Esophagus squamous epithelium (tissue), 5 donors: ENCODE measurements at regions not wholly inside any gene's neighbourhood (a gene's known extent, or its start where the extent isn't known, plus 50 kb on each side); places are given as distances from the start of the nearest gene placed in this dataset.

Source experiments
- DNase-seq: peaks from one replicate; lab custom pipeline; 2025; lab: John Stamatoyannopoulos, UW
- H3K27ac ChIP-seq, 4 donors: fragments of 200-600 bp; sonication (generic); one replicate each; pipeline ENCODE4 v1.5.1; 2016 to 2019; ENCODE audit warnings: mild to moderate bottlenecking in 1 of 4
- H3K27me3 ChIP-seq, 4 donors: fragments of 200-600 bp; sonication (generic); 1 replicate in 3 of 4; 2 replicates in 1 of 4; pipeline versions ENCODE4 v1.5.1 to v1.6.0; 2017 to 2021; ENCODE audit warnings: antibody characterized with exemption in 1 of 4
- H3K36me3 ChIP-seq, 3 donors: fragments of 200-600 bp; sonication (generic); one replicate each; pipeline ENCODE4 v1.5.1; 2016 to 2019
- H3K4me1 ChIP-seq, 3 donors: fragments of 200-600 bp; sonication (generic); one replicate each; pipeline ENCODE4 v1.5.1; 2017 to 2019
- H3K4me3 ChIP-seq, 4 donors: fragments of 200-600 bp; sonication (generic); 1 replicate in 3 of 4; 2 replicates in 1 of 4; pipeline ENCODE4 v1.5.1; 2016 to 2019; ENCODE audit warnings: mild to moderate bottlenecking in 2 of 4, moderate library complexity in 1 of 4
- H3K9me3 ChIP-seq, 3 donors: fragments of 200-600 bp; sonication (generic); one replicate each; pipeline ENCODE4 v1.5.1; 2016 to 2019
- CTCF ChIP-seq, 6 experiments: fragments of 450-650 bp in 4 of 6; fragments of 200-600 bp in 2 of 6; sonication (generic) in 2 of 6; IDR thresholded peaks; one replicate each; pipeline ENCODE4 v1.5.1; 2016 to 2019; ENCODE audit warnings: antibody characterized with exemption in 6 of 6, mild to moderate bottlenecking in 4 of 6, moderate library complexity in 4 of 6
- POLR2A ChIP-seq, 4 donors: fragments of 450-650 bp; IDR thresholded peaks; one replicate each; pipeline ENCODE4 v1.6.1; 2017; ENCODE audit warnings: antibody characterized with exemption in 4 of 4, mild to moderate bottlenecking in 4 of 4, moderate library complexity in 3 of 4
- WGBS, 2 donors: methylation state at CpG; one replicate each; pipeline ENCODE4 v1.1.5; 2018; 5-methylcytosine and 5-hydroxymethylcytosine counted together
- intact Hi-C: fragments of 100-400 bp; cut with DNase I; formaldehyde crosslinking; loops from one replicate; pipeline ENCODE4 v1.15.0; 2022
- donor health status: DM: yes; HTN: yes; CAD: no.

DNA sequence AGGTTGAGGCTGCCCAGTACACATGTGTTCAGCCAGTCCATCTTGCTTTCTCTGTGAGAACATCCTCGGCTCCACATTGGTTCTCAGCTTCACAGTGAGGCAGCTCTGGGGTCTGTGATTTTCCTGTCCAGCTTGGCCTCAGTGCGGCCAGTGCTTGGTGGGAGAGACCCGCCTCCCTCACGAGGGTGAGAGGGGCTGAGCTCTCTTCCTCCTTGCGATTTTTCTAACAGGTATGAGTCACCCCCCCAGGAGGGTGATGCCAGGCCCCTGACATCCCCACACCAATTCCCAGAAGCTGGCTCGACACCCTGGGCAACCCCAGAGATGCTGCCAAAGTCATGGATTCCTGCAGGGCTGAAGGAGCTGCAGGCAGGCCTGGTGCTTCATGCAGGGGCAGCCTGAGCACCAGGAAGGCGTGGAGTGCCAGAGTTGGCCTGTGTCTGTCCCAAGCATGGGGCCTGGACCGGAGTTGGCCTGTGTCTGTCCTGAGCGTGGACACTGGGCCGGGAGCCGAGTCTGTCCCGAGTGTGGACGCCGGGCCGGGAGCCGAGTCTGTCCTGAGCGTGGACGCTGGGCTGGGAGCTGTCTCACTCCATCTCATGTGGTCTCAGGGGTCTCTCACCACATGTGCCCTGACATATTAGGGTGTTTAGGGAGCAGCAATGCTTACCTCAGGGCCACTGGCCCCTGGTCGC is 408.6 kb upstream of the IRX4 start:
- Histone ChIP-seq H3K36me3 (no peaks in the 10 kb centered on the region), H3K27me3 (peaks cover 0 to 3% (median 0%) of the 10 kb centered on the region in 4 donors), H3K27ac (no peak overlapping the region), H3K4me1 (no peaks in the 10 kb centered on the region), H3K4me3 (no peak overlapping the region), H3K9me3 (no peaks in the 10 kb centered on the region)
- intact Hi-C loops, result no loop called here
- DNase-seq, result no peak
- 95% methylated on average over 7 of the region's 19 CpGs; no CpG with 5 or more reads in 1 of the 2 donors for WGBS, 2 donors
- TF ChIP-seq CTCF (IDR thresholded peaks at IDR 0.05), result no peak
- no peak for TF ChIP-seq POLR2A (IDR thresholded peaks at IDR 0.05)

DNA sequence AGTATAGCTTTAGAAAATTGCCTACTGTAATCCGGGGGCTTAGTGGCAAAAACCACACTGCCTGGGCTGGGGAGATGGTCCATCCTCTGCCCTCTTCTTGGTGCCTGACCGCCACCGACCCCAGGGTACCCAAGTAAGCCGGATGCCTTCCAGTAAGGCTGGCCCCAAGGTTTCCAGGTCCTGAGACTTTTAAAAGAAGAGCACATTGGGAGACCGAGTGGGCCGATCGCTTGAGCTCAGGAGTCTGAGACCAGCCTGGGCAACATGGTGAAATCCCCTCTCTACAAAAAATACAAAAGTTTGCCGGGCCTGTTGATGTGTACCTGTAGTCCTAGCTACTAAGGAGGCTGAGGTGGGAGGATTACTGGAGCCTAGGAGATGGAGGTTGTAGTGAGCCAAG is 406.7 kb upstream of the IRX4 start:
- TF ChIP-seq CTCF (IDR thresholded peaks at IDR 0.05), result no peak
- no peak for TF ChIP-seq POLR2A (IDR thresholded peaks at IDR 0.05)
- Histone ChIP-seq H3K4me1 (no peaks in the 10 kb centered on the region), H3K27me3 (peaks cover 0 to 3% (median 0%) of the 10 kb centered on the region in 4 donors), H3K4me3 (no peak overlapping the region), H3K36me3 (no peaks in the 10 kb centered on the region), H3K27ac (no peak overlapping the region), H3K9me3 (no peaks in the 10 kb centered on the region)
- DNase-seq, result no peak
- 84 to 90% methylated on average over 8 of the region's 8 CpGs for WGBS, 2 donors
- intact Hi-C loops, result no loop called here

GRCh38 chr5:2288968-2289367 is 406.2 kb upstream of the IRX4 start:
- Histone ChIP-seq H3K27me3 (peaks cover 0 to 3% (median 0%) of the 10 kb centered on the region in 4 donors), H3K9me3 (no peaks in the 10 kb centered on the region), H3K27ac (no peak overlapping the region), H3K36me3 (no peaks in the 10 kb centered on the region), H3K4me1 (no peaks in the 10 kb centered on the region), H3K4me3 (no peak overlapping the region)
- TF ChIP-seq CTCF (IDR thresholded peaks at IDR 0.05) (no peak), POLR2A (IDR thresholded peaks at IDR 0.05) (no peak)
- DNase-seq, result no peak
- intact Hi-C loops, result no loop called here
- WGBS, 2 donors, result 72 to 82% methylated on average over 15 to 16 of the region's 16 CpGs

GRCh38 chr5:2288466-2288865 is 405.7 kb upstream of the IRX4 start:
- no peaks in the 10 kb centered on the region for H3K4me1 ChIP-seq
- 87 to 100% methylated on average over 2 to 3 of the region's 11 CpGs for WGBS, 2 donors
- peaks cover 0 to 3% (median 0%) of the 10 kb centered on the region in 4 donors for H3K27me3 ChIP-seq
- H3K4me3 ChIP-seq, result no peak overlapping the region
- H3K27ac ChIP-seq, result no peak overlapping the region
- no peaks in the 10 kb centered on the region for H3K36me3 ChIP-seq
- TF ChIP-seq POLR2A (IDR thresholded peaks at IDR 0.05), result no peak
- TF ChIP-seq CTCF (IDR thresholded peaks at IDR 0.05), result no peak
- no peaks in the 10 kb centered on the region for H3K9me3 ChIP-seq
- no peak for DNase-seq
- intact Hi-C loops, result no loop called here

GRCh38 chr5:2286250-2286649 is 403.5 kb upstream of the IRX4 start:
- no peak for TF ChIP-seq CTCF (IDR thresholded peaks at IDR 0.05)
- no peak for TF ChIP-seq POLR2A (IDR thresholded peaks at IDR 0.05)
- Histone ChIP-seq H3K4me3 (no peak overlapping the region), H3K36me3 (no peaks in the 10 kb centered on the region), H3K9me3 (no peaks in the 10 kb centered on the region), H3K27ac (no peak overlapping the region), H3K27me3 (no peaks in the 10 kb centered on the region), H3K4me1 (no peaks in the 10 kb centered on the region)
- DNase-seq, result no peak
- intact Hi-C loops, result no loop called here
- WGBS, 2 donors, result 68 to 81% methylated on average over 7 of the region's 7 CpGs
